HUES6 (cell line): ENCODE measurements at regions not wholly inside any gene's neighbourhood (a gene's known extent, or its start where the extent isn't known, plus 50 kb on each side); places are given as distances from the start of the nearest gene placed in this dataset.

Experiments
- H3K27ac ChIP-seq: 2 replicates; pipeline ENCODE4 v1.7.0; 2013; ENCODE audit warnings: low read depth, mild to moderate bottlenecking, low read length, inconsistent platforms
- H3K27me3 ChIP-seq: 2 replicates; pipeline ENCODE4 v1.6.1; 2013; ENCODE audit warnings: low read length; ENCODE audit not compliant: control insufficient read depth, insufficient read depth
- H3K36me3 ChIP-seq: 2 replicates; pipeline ENCODE4 v1.6.1; 2013; ENCODE audit warnings: low read length; ENCODE audit not compliant: control insufficient read depth, insufficient read depth
- H3K4me1 ChIP-seq: 2 replicates; pipeline ENCODE4 v1.6.1; 2013; ENCODE audit warnings: low read length; ENCODE audit not compliant: control insufficient read depth, insufficient read depth
- H3K4me3 ChIP-seq: 2 replicates; pipeline ENCODE4 v1.5.1; 2013; ENCODE audit warnings: low read depth, low read length
- H3K9ac ChIP-seq: one replicate; pipeline ENCODE4 v1.6.1; 2013; ENCODE audit warnings: mild to moderate bottlenecking, low read length
- H3K9me3 ChIP-seq: 2 replicates; pipeline ENCODE4 v1.6.1; 2013; ENCODE audit warnings: low read depth, low read length; ENCODE audit not compliant: control insufficient read depth, insufficient read depth

GRCh38 chr4:179124957-179125356, 1682.7 kb upstream of the AGA start:
- Histone ChIP-seq H3K27ac (peak overlapping the region; percentile 57), H3K9ac (no peak overlapping the region), H3K27me3 (no peaks in the 10 kb centered on the region), H3K4me3 (no peak overlapping the region), H3K9me3 (no peaks in the 10 kb centered on the region), H3K4me1 (peaks cover 20% of the 10 kb centered on the region), H3K36me3 (no peaks in the 10 kb centered on the region)

- Histone ChIP-seq H3K9me3 (no peaks in the 10 kb centered on the region), H3K36me3 (no peaks in the 10 kb centered on the region), H3K4me3 (no peak overlapping the region), H3K9ac (no peak overlapping the region), H3K4me1 (peaks cover 20% of the 10 kb centered on the region), H3K27ac (no peak overlapping the region), H3K27me3 (no peaks in the 10 kb centered on the region)
Observed at GRCh38 chr4:179125870-179126269, 1683.6 kb upstream of the AGA start.

GRCh38 chr4:179128299-179128698, 1686.1 kb upstream of the AGA start:
- no peak overlapping the region for H3K27ac ChIP-seq
- no peaks in the 10 kb centered on the region for H3K36me3 ChIP-seq
- peaks cover 20% of the 10 kb centered on the region for H3K4me1 ChIP-seq
- H3K9me3 ChIP-seq: no peaks in the 10 kb centered on the region
- no peak overlapping the region for H3K4me3 ChIP-seq
- H3K9ac ChIP-seq: no peak overlapping the region
- no peaks in the 10 kb centered on the region for H3K27me3 ChIP-seq

GRCh38 chr4:179130122-179130714, 1688.0 kb upstream of the AGA start:
- Histone ChIP-seq H3K27ac (no peak overlapping the region), H3K36me3 (no peaks in the 10 kb centered on the region), H3K27me3 (no peaks in the 10 kb centered on the region), H3K4me3 (no peak overlapping the region), H3K9ac (no peak overlapping the region), H3K4me1 (peaks cover 9% of the 10 kb centered on the region), H3K9me3 (no peaks in the 10 kb centered on the region)

- peaks cover 8% of the 10 kb centered on the region for H3K4me1 ChIP-seq
- no peak overlapping the region for H3K27ac ChIP-seq
- H3K27me3 ChIP-seq: no peaks in the 10 kb centered on the region
- no peak overlapping the region for H3K4me3 ChIP-seq
- no peaks in the 10 kb centered on the region for H3K36me3 ChIP-seq
- H3K9ac ChIP-seq: no peak overlapping the region
- H3K9me3 ChIP-seq: no peaks in the 10 kb centered on the region
Observed at GRCh38 chr4:179145746-179146525, 1703.7 kb upstream of the AGA start.

- H3K4me3 ChIP-seq: no peak overlapping the region
- H3K4me1 ChIP-seq: peaks cover 7% of the 10 kb centered on the region
- H3K9me3 ChIP-seq: no peaks in the 10 kb centered on the region
- no peak overlapping the region for H3K9ac ChIP-seq
- H3K27me3 ChIP-seq: no peaks in the 10 kb centered on the region
- no peaks in the 10 kb centered on the region for H3K36me3 ChIP-seq
- no peak overlapping the region for H3K27ac ChIP-seq
Observed at GRCh38 chr4:179151770-179152169, 1709.5 kb upstream of the AGA start.

- Histone ChIP-seq H3K4me3 (no peak overlapping the region), H3K27me3 (no peaks in the 10 kb centered on the region), H3K27ac (no peak overlapping the region), H3K36me3 (peaks cover 20% of the 10 kb centered on the region), H3K4me1 (peaks cover 3% of the 10 kb centered on the region; the same call in 1 of the 2 replicates), H3K9ac (no peak overlapping the region), H3K9me3 (no peaks in the 10 kb centered on the region)
Observed at GRCh38 chr4:179163147-179163546, 1720.9 kb upstream of the AGA start.

- no peak overlapping the region for H3K9ac ChIP-seq
- peaks cover 3% of the 10 kb centered on the region; the same call in 1 of the 2 replicates for H3K4me1 ChIP-seq
- H3K36me3 ChIP-seq: peaks cover 27% of the 10 kb centered on the region
- H3K4me3 ChIP-seq: 0 out of 2 replicates have a peak overlapping the region, but pooled peaks have one; percentile 53
- H3K27ac ChIP-seq: no peak overlapping the region
- no peaks in the 10 kb centered on the region for H3K27me3 ChIP-seq
- H3K9me3 ChIP-seq: no peaks in the 10 kb centered on the region
Observed at GRCh38 chr4:179164267-179164999, 1722.2 kb upstream of the AGA start.

GRCh38 chr4:179165000-179165738, 1722.9 kb upstream of the AGA start:
- peak overlapping the region; percentile 75 for H3K9ac ChIP-seq
- peak overlapping the region; percentile 81 for H3K27ac ChIP-seq
- H3K9me3 ChIP-seq: no peaks in the 10 kb centered on the region
- H3K4me1 ChIP-seq: peaks cover 3% of the 10 kb centered on the region; the same call in 1 of the 2 replicates
- H3K4me3 ChIP-seq: peak overlapping the region; percentile 53
- peaks cover 27% of the 10 kb centered on the region for H3K36me3 ChIP-seq
- no peaks in the 10 kb centered on the region for H3K27me3 ChIP-seq

GRCh38 chr4:179165862-179166261, 1723.6 kb upstream of the AGA start:
- Histone ChIP-seq H3K9me3 (no peaks in the 10 kb centered on the region), H3K4me1 (peaks cover 7% of the 10 kb centered on the region; the same call in 1 of the 2 replicates), H3K27ac (peak overlapping the region; percentile 81), H3K9ac (peak overlapping the region; percentile 75), H3K27me3 (no peaks in the 10 kb centered on the region), H3K4me3 (peak overlapping the region; percentile 53), H3K36me3 (peaks cover 27% of the 10 kb centered on the region)
